GM23338 (cell line): ENCODE measurements at regions not wholly inside any gene's neighbourhood (a gene's known extent, or its start where the extent isn't known, plus 50 kb on each side); places are given as distances from the start of the nearest gene placed in this dataset.

Experiments
- ATAC-seq: fragments of 200-7000 bp; cut with Tn5 transposase; 3 replicates; pipeline ENCODE4 v1.9.1; 2020
- DNase-seq: peaks from one replicate; pipeline ENCODE4 v3.0.0-alpha.2; 2015; ENCODE audit warnings: low spot score
- H2AFZ ChIP-seq: fragments of 200-600 bp; sonication (generic); 2 replicates; pipeline ENCODE4 v1.8.0; 2016; ENCODE audit warnings: antibody characterized with exemption, mild to moderate bottlenecking, moderate library complexity
- H3F3A ChIP-seq: fragments of 200-600 bp; sonication (generic); replicated peaks from 2 replicates; pipeline ENCODE4 v1.8.0; 2017; ENCODE audit warnings: antibody characterized with exemption, mixed run types, low read depth
- H3K27ac ChIP-seq: fragments of 200-600 bp; sonication (generic); 2 replicates; pipeline ENCODE4 v1.6.1; 2016; ENCODE audit warnings: low read depth
- H3K27me3 ChIP-seq: fragments of 200-600 bp; sonication (generic); 2 replicates; pipeline ENCODE4 v1.8.0; 2016; ENCODE audit warnings: mild to moderate bottlenecking, mixed run types, moderate library complexity; ENCODE audit not compliant: insufficient read depth
- H3K36me3 ChIP-seq: fragments of 200-600 bp; sonication (generic); 2 replicates; pipeline ENCODE4 v1.8.0; 2016; ENCODE audit warnings: mild to moderate bottlenecking; ENCODE audit not compliant: insufficient read depth
- H3K4me1 ChIP-seq: fragments of 200-600 bp; sonication (generic); 2 replicates; pipeline ENCODE4 v1.8.0; 2016; ENCODE audit warnings: mild to moderate bottlenecking, moderate library complexity; ENCODE audit not compliant: insufficient read depth
- H3K4me2 ChIP-seq: fragments of 200-600 bp; sonication (generic); 2 replicates; pipeline ENCODE4 v1.7.1; 2017; ENCODE audit warnings: mixed run types
- H3K4me3 ChIP-seq: fragments of 200-600 bp; sonication (generic); 2 replicates; pipeline ENCODE4 v1.6.1; 2016; ENCODE audit warnings: mixed run types
- H3K79me2 ChIP-seq: fragments of 200-600 bp; sonication (generic); replicated peaks from 2 replicates; pipeline ENCODE4 v1.8.0; 2017; ENCODE audit warnings: mild to moderate bottlenecking; ENCODE audit not compliant: insufficient read depth
- H3K9me2 ChIP-seq: fragments of 200-600 bp; sonication (generic); 2 replicates; pipeline ENCODE4 v1.8.0; 2017; ENCODE audit not compliant: insufficient read depth
- H4K20me1 ChIP-seq: fragments of 200-600 bp; sonication (generic); replicated peaks from 2 replicates; pipeline ENCODE4 v1.8.0; 2017; ENCODE audit warnings: mild to moderate bottlenecking; ENCODE audit not compliant: insufficient read depth
- H3K27ac Mint-ChIP-seq: 2 replicates; pipeline ENCODE4 v1.8.0; 2020; ENCODE audit warnings: inconsistent platforms, mild to moderate bottlenecking, moderate library complexity, mixed read lengths
- H3K27me3 Mint-ChIP-seq: 3 replicates; pipeline ENCODE4 v1.8.0; 2022; ENCODE audit warnings: low read depth, mild to moderate bottlenecking, moderate library complexity, mixed read lengths, inconsistent platforms; ENCODE audit not compliant: insufficient read depth, poor library complexity
- H3K36me3 Mint-ChIP-seq: 3 replicates; pipeline ENCODE4 v1.8.0; 2021; ENCODE audit warnings: low read depth, mild to moderate bottlenecking, inconsistent platforms, moderate library complexity, mixed read lengths
- H3K4me1 Mint-ChIP-seq: 3 replicates; pipeline ENCODE4 v1.8.0; 2020; ENCODE audit warnings: mild to moderate bottlenecking, inconsistent platforms, mixed read lengths
- H3K4me3 Mint-ChIP-seq: 3 replicates; pipeline ENCODE4 v1.8.0; 2021; ENCODE audit warnings: moderate library complexity, mild to moderate bottlenecking, inconsistent platforms, mixed read lengths
- H3K9me3 Mint-ChIP-seq: 3 replicates; pipeline ENCODE4 v1.8.0; 2020; ENCODE audit warnings: moderate library complexity, mild to moderate bottlenecking, inconsistent platforms, mixed read lengths
- CREB1 ChIP-seq: fragments of 250-450 bp; sonication (Bioruptor Pico); IDR thresholded peaks from 2 replicates; pipeline ENCODE4 v1.5.0; 2020; ENCODE audit warnings: low read depth, mild to moderate bottlenecking, moderate library complexity
- EZH2 ChIP-seq: fragments of 200-600 bp; sonication (generic); IDR thresholded peaks from one replicate; pipeline ENCODE4 v1.8.0; 2017; ENCODE audit warnings: antibody characterized with exemption, mild to moderate bottlenecking, low read depth; ENCODE audit not compliant: unreplicated experiment
- EZH2phosphoT487 ChIP-seq: fragments of 200-600 bp; sonication (generic); IDR thresholded peaks from one replicate; pipeline ENCODE4 v1.8.1; 2018; ENCODE audit warnings: antibody characterized with exemption; ENCODE audit not compliant: unreplicated experiment
- JUNB ChIP-seq: IDR thresholded peaks from one replicate; pipeline ENCODE4 v1.6.1; 2016; ENCODE audit warnings: antibody characterized with exemption; ENCODE audit not compliant: unreplicated experiment
- NANOG ChIP-seq: IDR thresholded peaks from 2 replicates; pipeline ENCODE4 v1.6.1; 2016; ENCODE audit warnings: antibody characterized with exemption, borderline replicate concordance
- STAT1 ChIP-seq: IDR thresholded peaks from one replicate; pipeline ENCODE4 v1.6.1; 2016; ENCODE audit warnings: antibody characterized with exemption; ENCODE audit not compliant: unreplicated experiment
- ZNF114 ChIP-seq: fragments of 250-450 bp; sonication (Bioruptor Pico); IDR thresholded peaks from 2 replicates; pipeline ENCODE4 v1.5.0; 2020; ENCODE audit warnings: mild to moderate bottlenecking, moderate library complexity
- ZNF331 ChIP-seq: fragments of 250-450 bp; sonication (Bioruptor Pico); IDR thresholded peaks from 2 replicates; pipeline ENCODE4 v1.5.0; 2020; ENCODE audit warnings: low read depth, mild to moderate bottlenecking, moderate library complexity
- TF ChIP-seq, protein P1 (sequence below), 2 experiments: fragments of 200-600 bp in 1 of 2; sonication (generic) in 1 of 2; conservative IDR thresholded peaks; 2 replicates each; pipeline versions ENCODE4 v1.5.1 to v1.6.1; 2016 to 2017; ENCODE audit warnings: antibody characterized with exemption in 2 of 2, low read depth in 2 of 2, mild to moderate bottlenecking in 2 of 2, moderate library complexity in 1 of 2
- TF ChIP-seq, protein P2 (sequence below): IDR thresholded peaks from one replicate; pipeline ENCODE4 v1.6.1; 2018; ENCODE audit warnings: antibody characterized with exemption; ENCODE audit not compliant: unreplicated experiment
- TF ChIP-seq, protein P3 (sequence below): fragments of 250-450 bp; sonication (Bioruptor Pico); IDR thresholded peaks from 2 replicates; pipeline ENCODE4 v1.5.0; 2020; ENCODE audit warnings: mild to moderate bottlenecking, moderate library complexity

DNA sequence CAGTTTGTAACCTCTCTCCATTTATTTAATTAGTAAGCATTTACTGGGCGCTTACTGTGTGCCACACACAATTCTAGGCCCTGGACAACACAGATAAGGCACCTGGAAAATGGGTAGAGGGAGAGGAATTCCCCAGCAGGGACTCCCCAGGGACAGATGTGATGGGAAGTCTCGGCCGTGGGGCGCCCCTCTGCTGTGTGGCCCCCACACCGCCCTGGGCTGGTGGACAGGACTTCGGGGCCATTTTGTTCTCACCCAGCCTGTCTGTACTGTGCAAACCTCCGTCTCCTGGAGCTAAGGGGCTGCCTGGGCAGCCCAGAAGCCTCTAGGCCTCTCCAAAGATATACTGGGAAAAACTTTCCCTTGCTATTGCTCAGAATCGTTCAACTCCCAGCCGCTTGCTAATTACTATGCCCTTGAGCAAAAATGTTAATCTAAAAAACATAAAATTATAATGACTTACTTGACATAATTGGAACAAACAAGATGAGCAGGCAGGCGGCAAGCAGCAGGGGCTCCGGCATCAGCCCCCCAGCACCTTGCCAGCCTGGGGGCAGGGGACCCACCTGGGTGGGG is 64.4 kb upstream of the NCOR2 start (continued):
- TF ChIP-seq, protein P1, sequence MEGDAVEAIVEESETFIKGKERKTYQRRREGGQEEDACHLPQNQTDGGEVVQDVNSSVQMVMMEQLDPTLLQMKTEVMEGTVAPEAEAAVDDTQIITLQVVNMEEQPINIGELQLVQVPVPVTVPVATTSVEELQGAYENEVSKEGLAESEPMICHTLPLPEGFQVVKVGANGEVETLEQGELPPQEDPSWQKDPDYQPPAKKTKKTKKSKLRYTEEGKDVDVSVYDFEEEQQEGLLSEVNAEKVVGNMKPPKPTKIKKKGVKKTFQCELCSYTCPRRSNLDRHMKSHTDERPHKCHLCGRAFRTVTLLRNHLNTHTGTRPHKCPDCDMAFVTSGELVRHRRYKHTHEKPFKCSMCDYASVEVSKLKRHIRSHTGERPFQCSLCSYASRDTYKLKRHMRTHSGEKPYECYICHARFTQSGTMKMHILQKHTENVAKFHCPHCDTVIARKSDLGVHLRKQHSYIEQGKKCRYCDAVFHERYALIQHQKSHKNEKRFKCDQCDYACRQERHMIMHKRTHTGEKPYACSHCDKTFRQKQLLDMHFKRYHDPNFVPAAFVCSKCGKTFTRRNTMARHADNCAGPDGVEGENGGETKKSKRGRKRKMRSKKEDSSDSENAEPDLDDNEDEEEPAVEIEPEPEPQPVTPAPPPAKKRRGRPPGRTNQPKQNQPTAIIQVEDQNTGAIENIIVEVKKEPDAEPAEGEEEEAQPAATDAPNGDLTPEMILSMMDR (conservative IDR thresholded peaks at IDR 0.05; ENCODE audit: low read depth in 2 of 2): no peak
- TF ChIP-seq STAT1 (no peak), ZNF331 (CRISPR knock-in tag) (no peak), JUNB (no peak), CREB1 (CRISPR knock-in tag) (no peak), NANOG (no peak)
- TF ChIP-seq, protein P2, sequence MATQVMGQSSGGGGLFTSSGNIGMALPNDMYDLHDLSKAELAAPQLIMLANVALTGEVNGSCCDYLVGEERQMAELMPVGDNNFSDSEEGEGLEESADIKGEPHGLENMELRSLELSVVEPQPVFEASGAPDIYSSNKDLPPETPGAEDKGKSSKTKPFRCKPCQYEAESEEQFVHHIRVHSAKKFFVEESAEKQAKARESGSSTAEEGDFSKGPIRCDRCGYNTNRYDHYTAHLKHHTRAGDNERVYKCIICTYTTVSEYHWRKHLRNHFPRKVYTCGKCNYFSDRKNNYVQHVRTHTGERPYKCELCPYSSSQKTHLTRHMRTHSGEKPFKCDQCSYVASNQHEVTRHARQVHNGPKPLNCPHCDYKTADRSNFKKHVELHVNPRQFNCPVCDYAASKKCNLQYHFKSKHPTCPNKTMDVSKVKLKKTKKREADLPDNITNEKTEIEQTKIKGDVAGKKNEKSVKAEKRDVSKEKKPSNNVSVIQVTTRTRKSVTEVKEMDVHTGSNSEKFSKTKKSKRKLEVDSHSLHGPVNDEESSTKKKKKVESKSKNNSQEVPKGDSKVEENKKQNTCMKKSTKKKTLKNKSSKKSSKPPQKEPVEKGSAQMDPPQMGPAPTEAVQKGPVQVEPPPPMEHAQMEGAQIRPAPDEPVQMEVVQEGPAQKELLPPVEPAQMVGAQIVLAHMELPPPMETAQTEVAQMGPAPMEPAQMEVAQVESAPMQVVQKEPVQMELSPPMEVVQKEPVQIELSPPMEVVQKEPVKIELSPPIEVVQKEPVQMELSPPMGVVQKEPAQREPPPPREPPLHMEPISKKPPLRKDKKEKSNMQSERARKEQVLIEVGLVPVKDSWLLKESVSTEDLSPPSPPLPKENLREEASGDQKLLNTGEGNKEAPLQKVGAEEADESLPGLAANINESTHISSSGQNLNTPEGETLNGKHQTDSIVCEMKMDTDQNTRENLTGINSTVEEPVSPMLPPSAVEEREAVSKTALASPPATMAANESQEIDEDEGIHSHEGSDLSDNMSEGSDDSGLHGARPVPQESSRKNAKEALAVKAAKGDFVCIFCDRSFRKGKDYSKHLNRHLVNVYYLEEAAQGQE: no peak

DNA sequence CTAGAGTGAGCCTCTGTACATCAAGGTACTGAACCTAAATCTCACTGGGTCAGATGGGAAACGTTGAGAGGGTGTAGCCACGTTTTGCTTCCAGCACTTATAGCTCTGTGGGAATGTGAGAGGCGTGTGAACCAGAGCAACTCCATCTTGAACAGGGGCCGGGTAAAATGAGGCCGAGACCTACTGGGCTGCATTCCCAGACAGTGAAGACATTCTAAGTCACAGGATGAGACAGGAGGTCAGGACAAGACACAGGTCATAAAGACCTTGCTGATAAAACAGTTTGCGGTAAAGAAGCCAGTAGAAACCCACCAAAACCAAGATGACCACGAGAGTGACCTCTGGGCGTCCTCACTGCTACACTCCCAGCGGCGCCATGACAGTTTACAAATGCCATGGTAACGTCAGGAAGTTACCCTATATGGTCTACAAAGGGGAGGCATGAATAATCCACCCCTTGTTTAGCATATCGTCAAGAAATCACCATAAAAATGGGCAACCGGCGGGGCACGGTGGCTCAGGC is 63.4 kb upstream of the NCOR2 start:
- no peak overlapping the region for H3K4me3 ChIP-seq
- peak; percentile 79 for ATAC-seq
- TF ChIP-seq EZH2: no peak
- 0 out of 2 replicates have a peak, but pooled peaks have one; percentile 44 for TF ChIP-seq ZNF114
- TF ChIP-seq EZH2phosphoT487: no peak
- no peak; the same call in 1 of the 2 replicates for TF ChIP-seq CREB1 (CRISPR knock-in tag)
- TF ChIP-seq, protein P3, sequence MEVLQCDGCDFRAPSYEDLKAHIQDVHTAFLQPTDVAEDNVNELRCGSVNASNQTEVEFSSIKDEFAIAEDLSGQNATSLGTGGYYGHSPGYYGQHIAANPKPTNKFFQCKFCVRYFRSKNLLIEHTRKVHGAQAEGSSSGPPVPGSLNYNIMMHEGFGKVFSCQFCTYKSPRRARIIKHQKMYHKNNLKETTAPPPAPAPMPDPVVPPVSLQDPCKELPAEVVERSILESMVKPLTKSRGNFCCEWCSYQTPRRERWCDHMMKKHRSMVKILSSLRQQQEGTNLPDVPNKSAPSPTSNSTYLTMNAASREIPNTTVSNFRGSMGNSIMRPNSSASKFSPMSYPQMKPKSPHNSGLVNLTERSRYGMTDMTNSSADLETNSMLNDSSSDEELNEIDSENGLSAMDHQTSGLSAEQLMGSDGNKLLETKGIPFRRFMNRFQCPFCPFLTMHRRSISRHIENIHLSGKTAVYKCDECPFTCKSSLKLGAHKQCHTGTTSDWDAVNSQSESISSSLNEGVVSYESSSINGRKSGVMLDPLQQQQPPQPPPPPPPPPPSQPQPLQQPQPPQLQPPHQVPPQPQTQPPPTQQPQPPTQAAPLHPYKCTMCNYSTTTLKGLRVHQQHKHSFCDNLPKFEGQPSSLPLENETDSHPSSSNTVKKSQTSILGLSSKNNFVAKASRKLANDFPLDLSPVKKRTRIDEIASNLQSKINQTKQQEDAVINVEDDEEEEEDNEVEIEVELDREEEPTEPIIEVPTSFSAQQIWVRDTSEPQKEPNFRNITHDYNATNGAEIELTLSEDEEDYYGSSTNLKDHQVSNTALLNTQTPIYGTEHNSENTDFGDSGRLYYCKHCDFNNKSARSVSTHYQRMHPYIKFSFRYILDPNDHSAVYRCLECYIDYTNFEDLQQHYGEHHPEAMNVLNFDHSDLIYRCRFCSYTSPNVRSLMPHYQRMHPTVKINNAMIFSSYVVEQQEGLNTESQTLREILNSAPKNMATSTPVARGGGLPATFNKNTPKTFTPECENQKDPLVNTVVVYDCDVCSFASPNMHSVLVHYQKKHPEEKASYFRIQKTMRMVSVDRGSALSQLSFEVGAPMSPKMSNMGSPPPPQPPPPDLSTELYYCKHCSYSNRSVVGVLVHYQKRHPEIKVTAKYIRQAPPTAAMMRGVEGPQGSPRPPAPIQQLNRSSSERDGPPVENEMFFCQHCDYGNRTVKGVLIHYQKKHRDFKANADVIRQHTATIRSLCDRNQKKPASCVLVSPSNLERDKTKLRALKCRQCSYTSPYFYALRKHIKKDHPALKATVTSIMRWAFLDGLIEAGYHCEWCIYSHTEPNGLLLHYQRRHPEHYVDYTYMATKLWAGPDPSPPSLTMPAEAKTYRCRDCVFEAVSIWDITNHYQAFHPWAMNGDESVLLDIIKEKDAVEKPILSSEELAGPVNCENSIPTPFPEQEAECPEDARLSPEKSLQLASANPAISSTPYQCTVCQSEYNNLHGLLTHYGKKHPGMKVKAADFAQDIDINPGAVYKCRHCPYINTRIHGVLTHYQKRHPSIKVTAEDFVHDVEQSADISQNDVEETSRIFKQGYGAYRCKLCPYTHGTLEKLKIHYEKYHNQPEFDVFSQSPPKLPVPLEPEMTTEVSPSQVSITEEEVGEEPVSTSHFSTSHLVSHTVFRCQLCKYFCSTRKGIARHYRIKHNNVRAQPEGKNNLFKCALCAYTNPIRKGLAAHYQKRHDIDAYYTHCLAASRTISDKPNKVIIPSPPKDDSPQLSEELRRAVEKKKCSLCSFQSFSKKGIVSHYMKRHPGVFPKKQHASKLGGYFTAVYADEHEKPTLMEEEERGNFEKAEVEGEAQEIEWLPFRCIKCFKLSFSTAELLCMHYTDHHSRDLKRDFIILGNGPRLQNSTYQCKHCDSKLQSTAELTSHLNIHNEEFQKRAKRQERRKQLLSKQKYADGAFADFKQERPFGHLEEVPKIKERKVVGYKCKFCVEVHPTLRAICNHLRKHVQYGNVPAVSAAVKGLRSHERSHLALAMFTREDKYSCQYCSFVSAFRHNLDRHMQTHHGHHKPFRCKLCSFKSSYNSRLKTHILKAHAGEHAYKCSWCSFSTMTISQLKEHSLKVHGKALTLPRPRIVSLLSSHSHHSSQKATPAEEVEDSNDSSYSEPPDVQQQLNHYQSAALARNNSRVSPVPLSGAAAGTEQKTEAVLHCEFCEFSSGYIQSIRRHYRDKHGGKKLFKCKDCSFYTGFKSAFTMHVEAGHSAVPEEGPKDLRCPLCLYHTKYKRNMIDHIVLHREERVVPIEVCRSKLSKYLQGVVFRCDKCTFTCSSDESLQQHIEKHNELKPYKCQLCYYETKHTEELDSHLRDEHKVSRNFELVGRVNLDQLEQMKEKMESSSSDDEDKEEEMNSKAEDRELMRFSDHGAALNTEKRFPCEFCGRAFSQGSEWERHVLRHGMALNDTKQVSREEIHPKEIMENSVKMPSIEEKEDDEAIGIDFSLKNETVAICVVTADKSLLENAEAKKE (CRISPR knock-in tag): no peak

More for the DNA sequence above, 63.4 kb upstream of the NCOR2 start:
- H3K27ac ChIP-seq: no peak overlapping the region
- Mint-ChIP-seq H3K36me3 (no peaks in the 10 kb centered on the region), H3K4me1 (peaks cover 36% of the 10 kb centered on the region), H3K9me3 (no peaks in the 10 kb centered on the region; the same call in 1 of the 3 replicates), H3K4me3 (no peak overlapping the region; the same call in 2 of the 3 replicates), H3K27me3 (peaks cover 15% of the 10 kb centered on the region), H3K27ac (peak overlapping the region; percentile 74)
- H3K4me1 ChIP-seq: peaks cover 8% of the 10 kb centered on the region; the same call in 1 of the 2 replicates
- no peaks in the 10 kb centered on the region for H3K79me2 ChIP-seq
- no peaks in the 10 kb centered on the region for H3K27me3 ChIP-seq
- no peaks in the 10 kb centered on the region for H4K20me1 ChIP-seq
- no peaks in the 10 kb centered on the region for H3K9me2 ChIP-seq
- peak; percentile 73 for DNase-seq
- no peak overlapping the region for H3K4me2 ChIP-seq
- no peaks in the 10 kb centered on the region for H3F3A ChIP-seq
- no peaks in the 10 kb centered on the region for H3K36me3 ChIP-seq
- no peak overlapping the region; the same call in 1 of the 2 replicates for H2AFZ ChIP-seq
